Amniotic stem cell (primary cell): ENCODE measurements at regions not wholly inside any gene's neighbourhood (a gene's known extent, or its start where the extent isn't known, plus 50 kb on each side); places are given as distances from the start of the nearest gene placed in this dataset.
"Not testable (repeated sequence)": the region's sequence is repeated elsewhere in the genome, so short reads cannot be mapped to it uniquely, and the experiment has no call there.

Experiments
- DNase-seq: peaks from one replicate; lab custom pipeline; 2025; lab: John Stamatoyannopoulos, UW

GRCh38 chr3:139135657-139136056 lies 91.0 kb upstream of the PRR23C start:
- no peak for DNase-seq

GRCh38 chr3:139136469-139137202 lies 91.9 kb upstream of the PRR23C start:
- DNase-seq: no peak

GRCh38 chr3:139140553-139140952 lies 95.9 kb upstream of the PRR23C start:
- no peak for DNase-seq

GRCh38 chr3:139145980-139146379 lies 101.3 kb upstream of the PRR23C start:
- DNase-seq: not testable (repeated sequence)

GRCh38 chr3:139151530-139151929 lies 106.8 kb upstream of the PRR23C start:
- DNase-seq: no peak

GRCh38 chr3:139153434-139153833 lies 108.7 kb upstream of the PRR23C start:
- not testable (repeated sequence) for DNase-seq

DNA sequence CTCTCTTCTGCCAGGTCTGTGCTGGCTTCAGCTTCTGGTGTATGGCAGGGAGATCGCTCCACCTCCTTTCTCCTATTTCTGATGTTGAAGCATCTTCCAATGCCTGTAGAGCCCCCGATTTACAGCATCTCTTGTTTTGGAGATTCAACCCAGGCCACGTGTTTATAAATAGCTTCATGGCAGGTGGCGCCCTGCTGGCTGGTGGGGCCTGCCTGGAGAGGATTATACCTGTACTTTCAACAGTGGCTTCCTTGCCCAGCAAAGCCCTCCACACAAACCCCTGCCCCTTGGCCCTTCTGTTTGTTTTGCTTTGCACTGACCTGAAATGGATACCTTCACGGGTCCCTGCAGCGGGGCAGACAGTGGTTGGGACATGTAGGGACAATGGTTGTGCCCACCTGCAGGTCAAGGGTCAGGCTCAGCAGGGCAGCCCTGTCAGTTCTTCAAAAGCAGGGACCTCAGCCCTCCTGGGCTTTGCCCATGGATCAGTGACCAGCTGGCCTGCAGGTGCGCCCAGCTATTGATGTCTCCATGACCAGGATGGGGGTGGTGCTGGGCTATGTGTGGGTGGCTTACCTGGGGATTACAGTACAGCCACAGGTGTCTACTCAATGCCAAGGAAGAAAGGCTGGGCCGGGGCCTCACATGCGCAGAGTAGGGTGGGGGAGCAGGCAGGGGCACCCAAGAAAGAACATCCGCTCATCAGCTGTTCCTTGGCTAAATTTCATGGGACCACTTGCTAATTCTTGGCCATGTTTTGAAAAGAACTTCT lies 112.7 kb upstream of the PRR23C start:
- no peak for DNase-seq

DNA sequence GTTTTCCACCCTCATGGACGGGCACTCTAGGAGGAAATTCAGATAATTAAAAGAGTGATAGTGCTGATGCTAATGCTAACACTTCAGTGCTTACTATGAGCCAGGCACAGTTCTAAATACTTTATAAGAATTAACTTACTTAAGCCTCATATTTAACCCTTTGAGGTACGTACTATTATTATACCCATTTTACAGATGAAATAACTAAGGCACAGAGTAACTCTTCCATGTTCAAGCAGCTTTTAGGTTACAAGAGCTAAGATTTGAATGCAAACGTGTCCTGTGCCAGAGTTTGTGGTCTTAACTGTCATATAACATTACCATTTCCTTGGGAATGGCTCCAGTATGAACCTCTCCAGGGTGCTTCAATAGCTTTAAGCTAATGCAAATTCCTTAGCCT lies 114.7 kb upstream of the PRR23C start:
- no peak for DNase-seq

- no peak for DNase-seq
These were observed 128.8 kb upstream of the PRR23C start for GRCh38 chr3:139173372-139174108.

- DNase-seq: no peak
These were observed 135.8 kb upstream of the PRR23C start for GRCh38 chr3:139180489-139180888.

DNA sequence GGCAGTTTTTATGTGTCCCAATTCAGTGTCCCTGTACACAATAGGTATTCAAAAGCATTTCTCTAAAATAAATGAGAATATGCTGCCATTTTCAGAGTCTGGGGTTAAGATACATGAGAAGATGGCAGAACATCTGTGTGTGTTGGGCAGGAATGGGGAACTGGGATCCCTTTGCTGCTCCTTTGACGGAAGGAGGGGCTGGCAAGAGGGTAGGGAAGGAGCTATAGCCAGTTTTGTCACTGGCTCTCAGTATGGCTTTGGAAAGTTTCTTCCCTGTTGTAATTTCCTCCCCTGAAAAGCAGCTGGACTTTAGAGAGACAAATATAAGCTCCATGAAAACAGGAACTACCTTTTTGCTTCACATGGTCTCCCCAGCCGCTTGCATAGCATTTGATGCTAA lies 137.5 kb upstream of the PRR23C start:
- DNase-seq: no peak

DNA sequence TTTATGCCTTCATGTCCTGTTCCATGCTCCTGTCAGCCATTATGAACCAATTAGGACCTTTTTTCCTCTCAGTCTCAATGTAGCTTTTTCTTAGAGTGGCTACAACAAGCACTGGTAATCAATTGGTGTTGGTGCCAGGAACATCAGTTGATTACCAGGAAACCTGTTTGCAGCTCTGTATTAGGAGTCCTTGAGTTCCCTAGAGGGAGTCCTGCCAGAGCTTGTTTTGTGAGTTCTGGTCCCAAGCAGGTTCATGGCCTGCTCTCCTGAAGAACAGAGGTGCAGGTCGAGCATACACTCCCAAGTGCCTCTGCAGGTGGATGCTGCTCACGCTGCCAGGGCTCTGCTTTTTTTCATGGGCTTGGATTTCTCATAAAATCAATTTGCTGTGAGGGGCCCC lies 137.9 kb upstream of the PRR23C start:
- no peak for DNase-seq

GRCh38 chr3:139185527-139185926 lies 140.8 kb upstream of the PRR23C start:
- no peak for DNase-seq

GRCh38 chr3:139187154-139187553 lies 142.5 kb upstream of the PRR23C start:
- DNase-seq: no peak

GRCh38 chr3:139187648-139188047 lies 143.0 kb upstream of the PRR23C start:
- no peak for DNase-seq

GRCh38 chr3:139189943-139190342 lies 145.3 kb upstream of the PRR23C start:
- DNase-seq: no peak

DNA sequence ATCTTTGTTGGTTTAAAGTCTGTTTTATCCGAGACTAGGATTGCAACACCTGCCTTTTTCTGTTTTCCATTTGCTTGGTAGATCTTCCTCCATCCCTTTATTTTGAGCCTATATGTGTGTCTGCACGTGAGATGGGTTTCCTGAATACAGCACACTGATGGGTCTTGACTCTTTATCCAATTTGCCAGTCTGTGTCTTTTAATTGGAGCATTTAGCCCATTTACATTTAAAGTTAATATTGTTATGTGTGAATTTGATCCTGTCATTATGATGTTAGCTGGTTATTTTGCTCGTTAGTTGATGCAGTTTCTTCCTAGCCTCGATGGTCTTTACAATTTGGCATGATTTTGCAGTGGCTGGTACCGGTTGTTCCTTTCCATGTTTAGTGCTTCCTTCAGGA lies 149.4 kb upstream of the MRPS22 start:
- not testable (repeated sequence) for DNase-seq

DNA sequence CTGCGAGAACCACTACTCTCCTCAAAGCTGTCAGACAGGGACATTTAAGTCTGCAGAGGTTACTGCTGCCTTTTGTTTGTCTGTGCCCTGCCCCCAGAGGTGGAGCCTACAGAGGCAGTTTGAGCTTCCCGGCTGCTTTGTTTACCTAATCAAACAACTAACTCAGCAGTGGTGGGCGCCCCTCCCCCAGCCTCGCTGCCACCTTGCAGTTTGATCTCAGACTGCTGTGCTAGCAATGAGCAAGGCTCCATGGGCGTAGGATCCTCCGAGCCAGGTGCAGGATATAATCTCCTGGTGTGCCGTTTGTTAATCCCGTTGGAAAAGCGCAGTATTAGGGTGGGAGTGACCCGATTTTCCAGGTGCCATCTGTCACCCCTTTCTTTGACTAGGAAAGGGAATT lies 147.7 kb upstream of the MRPS22 start:
- not testable (repeated sequence) for DNase-seq

GRCh38 chr3:139197251-139197650 lies 146.6 kb upstream of the MRPS22 start:
- DNase-seq: no peak

GRCh38 chr3:139198186-139198585 lies 145.6 kb upstream of the MRPS22 start:
- no peak for DNase-seq

DNA sequence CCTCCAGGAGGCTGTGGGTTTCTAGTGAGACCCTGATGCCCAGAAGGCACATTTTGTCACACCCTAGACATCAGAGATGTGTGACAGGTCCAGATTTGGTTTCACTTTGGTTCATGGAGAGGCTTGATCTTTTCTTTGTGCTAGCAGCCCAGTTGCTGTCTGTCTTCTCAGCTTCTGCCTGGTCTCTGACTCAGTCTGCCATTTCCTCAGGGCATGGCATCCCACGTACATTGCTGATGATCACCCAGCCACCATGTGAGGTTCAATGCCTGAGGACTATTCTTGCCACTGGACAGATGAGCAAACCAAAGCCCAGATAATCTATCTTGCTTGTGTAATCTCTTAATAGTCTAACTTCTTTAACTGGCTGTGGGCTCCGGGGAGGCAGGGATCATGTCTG lies 144.9 kb upstream of the MRPS22 start:
- no peak for DNase-seq

GRCh38 chr3:139199421-139200010 lies 144.3 kb upstream of the MRPS22 start:
- no peak for DNase-seq
